Activated naive CD4-positive, alpha-beta T cell treated with anti-CD3 and anti-CD28 coated beads, Interleukin-2, amount 50 U/mL, for 16 hours (primary cell): ENCODE measurements at regions not wholly inside any gene's neighbourhood (a gene's known extent, or its start where the extent isn't known, plus 50 kb on each side); places are given as distances from the start of the nearest gene placed in this dataset.

Experiments
- DNase-seq: peaks from one replicate; pipeline ENCODE4 v3.0.0-alpha.2; 2020

DNA sequence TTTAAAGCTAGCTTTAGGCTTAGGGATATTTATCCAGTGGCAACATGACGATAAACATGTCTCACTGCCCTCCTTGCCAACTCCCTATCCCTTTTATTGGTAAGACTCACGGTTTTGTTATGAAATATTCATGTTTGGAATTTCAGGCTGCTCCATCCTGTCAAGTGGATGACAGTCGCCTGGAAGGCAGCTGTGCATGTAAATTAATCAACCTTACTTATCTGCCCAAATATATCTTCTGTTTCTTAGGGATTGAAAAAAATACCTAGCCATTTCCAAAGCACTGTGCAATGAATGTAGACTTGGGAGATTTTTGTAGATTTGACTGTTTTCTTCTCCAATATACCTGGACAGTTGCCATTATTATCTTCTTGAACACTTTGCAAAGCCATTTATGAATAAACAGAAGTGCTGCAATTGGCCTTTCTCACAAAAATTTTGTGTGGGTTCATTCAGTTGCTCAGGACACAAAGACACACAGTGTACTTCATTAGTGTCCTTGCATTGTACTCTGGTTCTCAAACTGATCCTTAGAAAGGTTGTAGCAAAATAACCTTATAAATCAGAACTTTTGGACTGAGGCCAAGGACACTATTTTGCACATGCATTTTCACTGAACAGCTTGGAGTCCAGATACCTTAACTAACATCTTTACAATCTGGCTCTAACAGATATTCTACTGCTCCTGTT lies 889.4 kb upstream of the SEMA6A start:
- no peak for DNase-seq

DNA sequence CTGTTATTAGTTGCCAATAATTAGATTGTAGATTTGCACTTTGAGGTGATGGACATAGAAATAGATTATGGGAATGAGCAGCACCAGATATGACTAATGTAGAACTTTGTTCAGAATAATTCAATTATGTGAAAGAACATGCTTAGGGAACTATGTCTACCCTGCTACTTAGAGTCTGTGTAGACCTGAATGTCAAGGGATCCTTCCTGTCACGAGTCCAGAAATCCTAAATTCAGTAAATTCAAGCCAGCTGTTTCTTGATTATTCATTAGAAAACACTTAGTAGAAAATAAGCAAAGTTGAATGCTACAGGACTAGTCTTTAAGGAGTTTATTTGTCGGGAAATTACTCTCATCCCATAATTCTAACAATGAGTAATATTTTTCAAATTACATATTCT lies 887.3 kb upstream of the SEMA6A start:
- no peak for DNase-seq

DNA sequence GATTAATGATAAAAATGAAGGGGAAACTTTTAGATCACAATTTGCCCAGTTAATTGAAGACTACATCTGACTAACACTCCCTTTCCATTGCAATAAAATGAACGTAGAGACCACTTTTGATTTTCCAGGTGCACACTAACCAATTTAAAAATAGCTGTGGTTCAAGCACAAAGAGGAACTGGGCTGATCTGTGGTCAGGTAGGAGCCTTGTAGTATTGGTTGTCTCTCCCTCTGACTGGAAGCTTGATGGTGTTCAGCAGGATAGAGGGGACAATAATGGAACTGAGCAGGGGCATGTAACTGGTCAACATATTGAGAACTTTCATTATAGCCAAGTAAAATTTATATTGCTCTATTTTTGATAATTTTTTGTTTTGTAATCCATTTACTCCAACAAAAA lies 886.8 kb upstream of the SEMA6A start:
- DNase-seq, result no peak

DNA sequence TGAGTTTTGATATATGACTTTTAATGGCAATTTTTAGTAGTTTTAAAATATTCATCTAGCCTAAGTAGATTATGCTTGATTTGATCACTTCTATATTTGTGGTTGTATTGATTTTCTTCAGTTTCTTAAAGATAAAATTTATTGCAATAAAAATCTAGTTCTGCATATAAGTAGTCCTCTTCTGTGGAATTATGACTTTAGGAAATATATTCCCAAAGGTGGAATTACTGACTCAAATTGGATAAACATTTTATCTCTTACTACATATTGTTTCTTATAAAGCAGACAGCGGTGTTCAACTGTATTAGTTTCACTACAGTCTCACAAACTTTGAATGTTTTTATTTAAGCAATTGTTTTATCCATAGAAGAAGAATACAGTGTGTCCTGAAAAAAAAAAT lies 883.0 kb upstream of the SEMA6A start:
- no peak for DNase-seq

DNA sequence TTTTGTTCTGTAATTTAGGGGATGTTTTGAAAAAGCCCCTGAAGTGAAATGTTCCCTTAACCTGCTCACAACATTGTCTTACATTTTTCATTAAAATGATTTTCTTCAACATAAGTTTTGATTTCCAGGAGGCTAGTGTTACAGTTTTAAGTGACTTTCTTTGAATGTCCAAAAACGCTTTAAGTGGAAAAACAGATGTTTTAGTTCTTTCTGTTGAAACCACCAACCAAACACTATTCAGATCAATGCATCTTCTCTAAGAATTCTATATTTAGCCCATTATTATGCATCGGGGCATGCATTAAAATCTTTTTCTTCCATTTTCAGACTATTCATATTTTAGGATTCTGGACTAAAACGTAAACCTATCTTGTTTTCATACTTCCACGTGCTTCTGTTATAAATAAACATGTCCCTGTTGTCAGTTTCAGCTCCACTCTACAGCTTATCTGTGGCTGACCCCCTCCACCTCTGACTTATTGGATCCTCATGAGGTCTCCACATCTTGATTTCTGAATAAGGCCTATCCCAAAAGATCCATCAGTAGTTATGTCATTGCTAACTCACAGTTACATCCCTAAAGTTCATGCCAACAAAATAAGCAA lies 882.3 kb upstream of the SEMA6A start:
- no peak for DNase-seq

DNA sequence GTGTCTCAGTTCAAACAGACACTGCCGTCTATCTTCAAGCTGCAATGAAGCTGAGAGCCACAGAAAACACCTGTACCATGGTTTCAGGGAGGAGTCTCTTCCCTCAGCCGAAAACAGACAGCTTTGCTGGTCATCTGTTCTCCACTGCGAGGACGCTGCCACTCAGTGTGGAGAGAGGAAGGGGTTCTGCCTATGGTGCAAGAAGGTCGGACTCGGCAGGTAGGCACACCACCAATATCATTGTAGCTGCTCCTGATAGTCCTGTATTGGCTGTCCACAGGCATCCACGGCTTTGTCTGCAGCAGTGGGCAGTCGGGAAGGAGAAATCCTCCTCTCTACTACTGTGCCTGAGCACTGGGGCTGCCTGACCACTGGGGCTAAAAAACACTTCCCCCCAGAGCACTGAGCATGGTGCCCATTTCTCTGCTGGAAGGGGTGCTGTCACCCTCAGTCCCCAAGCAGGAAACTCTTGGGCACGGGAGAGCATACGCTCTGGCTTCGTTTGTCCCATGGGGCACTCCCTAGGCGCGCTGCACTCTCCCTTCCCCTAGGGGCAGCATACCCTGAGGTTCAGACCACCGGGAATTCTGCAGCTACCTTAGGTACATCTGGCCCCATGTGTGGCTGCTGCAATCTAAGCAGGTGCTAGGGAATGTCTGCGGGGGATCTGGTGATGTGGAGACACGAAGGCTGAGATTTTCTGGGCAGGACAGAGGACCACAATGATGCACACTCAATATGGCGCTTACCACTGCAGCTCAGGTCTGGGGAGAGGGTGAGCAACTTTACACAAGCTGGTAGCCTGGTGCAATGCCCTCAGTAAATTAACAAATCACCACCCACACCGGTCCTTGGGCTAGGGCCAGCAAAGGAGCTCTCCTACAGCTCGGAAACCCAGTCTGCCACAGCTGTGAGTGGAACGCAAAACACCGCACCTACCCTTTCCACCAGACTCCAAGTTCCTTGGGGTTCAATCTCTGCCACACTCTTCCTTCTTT lies 880.9 kb upstream of the SEMA6A start:
- DNase-seq, result no peak

DNA sequence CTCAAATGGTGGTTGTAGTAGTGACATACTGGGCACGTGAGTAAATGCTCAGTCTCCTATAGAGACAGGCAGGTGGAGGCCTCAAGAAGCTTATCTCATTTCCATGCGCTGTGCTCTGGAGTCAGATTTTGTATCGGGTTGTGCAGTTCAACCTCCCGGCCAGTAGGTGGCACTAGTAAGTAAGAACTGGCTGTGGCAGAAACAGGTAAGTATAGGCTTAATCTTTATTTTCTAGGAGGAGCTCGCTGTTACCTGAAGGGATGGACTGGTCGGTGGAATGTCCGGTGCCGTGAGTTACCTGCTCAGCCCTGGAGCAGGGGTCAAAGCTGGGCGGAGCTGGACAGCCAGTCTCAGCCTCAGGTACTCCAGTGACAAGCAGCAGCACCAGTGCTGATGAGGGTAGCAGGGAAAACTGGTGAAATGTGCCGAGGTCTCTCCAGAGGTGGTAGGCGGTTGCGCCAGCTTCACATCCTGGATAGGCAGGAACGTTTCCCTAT lies 880.1 kb upstream of the SEMA6A start:
- peak; percentile 33 for DNase-seq

DNA sequence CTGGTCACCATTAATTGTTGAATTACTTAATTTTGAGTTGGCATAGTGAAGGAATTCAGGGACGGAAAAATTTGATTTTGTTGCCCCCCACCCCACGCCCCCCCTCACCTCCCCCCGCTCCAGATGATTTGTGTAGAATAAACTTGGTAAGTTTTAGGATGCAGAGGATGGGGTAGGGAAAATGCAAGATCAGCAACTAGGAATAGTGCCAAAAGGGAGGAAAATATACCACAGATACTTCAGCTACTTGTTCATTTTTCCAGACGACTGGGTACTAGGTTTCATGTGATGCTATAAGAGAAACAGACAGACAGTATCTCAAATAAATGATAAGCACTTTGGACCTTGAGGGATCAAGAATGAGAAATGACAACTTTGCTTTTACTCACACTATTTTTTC lies 862.2 kb upstream of the SEMA6A start:
- DNase-seq, result no peak

DNA sequence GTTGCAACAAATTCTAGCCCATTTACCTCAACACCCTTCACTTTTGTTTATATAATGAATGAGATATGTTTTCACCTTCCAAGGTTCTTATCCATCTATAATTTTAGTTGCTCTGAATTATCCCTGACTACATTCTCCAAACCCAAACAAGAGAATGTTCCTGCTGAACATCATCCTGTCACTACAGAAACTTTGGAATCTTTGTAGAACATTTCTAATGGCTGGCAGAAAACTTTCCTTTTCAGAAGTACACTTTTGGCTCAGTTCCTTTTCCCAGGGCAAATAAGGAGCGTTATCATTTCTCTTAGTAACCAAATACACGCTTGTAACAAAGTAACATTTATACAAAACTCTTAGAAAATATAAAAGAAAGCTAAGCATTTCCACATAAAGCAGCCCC lies 860.6 kb upstream of the SEMA6A start:
- no peak for DNase-seq

DNA sequence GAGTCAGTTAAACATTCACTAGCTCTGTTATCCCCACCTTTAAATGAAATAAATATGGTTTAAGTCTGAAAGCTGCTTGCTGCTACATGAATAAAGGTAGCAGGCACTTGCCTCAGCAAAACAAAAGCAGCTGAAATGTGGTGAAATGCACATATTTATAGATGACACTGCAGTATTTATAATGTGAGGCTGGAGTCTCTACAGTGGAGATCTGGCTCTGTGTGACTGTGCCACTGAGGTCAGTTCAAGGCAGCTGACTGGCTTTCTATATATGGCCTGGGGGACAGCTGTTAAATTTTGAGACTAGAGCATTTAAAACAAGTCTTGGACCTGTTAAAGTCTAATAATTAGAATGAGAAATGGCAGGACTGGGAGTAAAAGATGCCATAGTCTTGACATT lies 859.6 kb upstream of the SEMA6A start:
- DNase-seq, result no peak

DNA sequence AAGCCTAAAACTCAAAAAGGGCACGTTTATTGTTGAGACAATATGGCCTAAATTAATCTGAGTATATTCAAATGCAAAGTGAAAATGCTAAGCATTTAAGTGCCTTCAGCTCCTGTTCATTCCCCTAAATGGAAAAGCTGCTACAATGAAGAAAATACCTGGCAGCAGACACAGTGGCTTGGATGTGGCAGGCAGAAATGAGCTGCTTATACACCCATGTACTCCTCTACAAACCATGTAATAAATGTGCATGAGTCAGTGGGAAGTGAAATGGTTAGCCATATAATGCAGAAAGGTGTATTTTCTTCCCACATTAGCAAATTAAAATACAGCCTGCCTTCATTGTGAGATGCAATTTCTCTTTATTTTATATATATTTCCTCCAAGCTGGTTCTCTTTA lies 859.2 kb upstream of the SEMA6A start:
- no peak for DNase-seq

DNA sequence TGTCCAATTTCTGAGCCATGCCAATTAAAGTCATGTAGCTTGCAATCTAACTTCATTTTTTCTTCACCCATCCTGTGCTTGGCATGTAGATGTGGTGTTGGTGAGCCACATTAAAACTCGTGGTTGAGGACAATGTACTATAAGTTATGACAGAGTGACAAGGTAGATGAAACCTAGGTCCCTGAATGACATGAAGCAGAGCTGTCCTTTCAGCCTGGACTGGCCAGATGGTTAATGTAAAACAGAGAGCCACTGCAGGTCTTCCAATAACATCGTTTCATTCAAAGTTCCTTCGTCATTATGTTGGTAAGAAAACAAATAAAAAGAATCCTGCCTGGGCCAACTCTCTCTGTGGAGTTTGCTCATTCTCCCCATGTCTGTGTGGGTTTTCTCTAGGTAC lies 856.5 kb upstream of the SEMA6A start:
- no peak for DNase-seq

DNA sequence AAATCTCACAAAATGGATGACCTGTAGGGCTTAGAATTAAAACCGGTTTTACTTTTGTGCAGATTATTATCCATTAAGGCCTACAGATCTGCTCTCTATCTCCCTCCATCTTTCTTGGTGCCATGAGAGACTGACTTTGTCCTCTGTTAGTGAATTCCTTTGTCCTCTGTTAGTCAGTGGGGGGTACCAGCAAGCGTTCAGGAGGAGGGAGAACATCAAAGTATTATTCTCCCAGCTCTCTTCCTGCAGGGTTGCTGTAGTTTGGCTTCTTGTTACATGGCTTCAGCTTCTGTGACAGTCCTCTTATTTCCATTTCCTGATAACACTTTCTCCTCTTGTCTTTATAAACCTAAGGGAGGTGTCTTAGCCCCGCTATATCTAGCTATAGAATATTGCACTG lies 850.5 kb upstream of the SEMA6A start:
- no peak for DNase-seq

DNA sequence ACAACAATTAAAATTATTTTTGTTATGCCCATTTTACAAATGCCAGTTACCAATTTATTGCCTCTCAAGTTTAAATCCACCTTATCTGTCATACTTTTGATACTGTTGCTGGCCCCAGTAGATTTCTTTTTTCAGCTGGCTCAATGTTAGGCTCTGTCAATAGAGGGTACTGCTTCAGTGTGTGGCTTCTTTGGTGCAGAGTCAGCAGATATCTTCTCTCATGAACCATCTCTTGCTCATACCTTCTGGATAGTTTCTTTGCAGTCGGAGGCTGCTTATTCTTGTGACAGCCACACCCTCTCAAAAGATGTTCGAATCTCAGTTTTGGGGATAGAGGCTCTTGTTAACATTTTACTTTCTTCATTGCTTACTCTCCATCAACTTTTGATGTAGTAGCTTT lies 849.9 kb upstream of the SEMA6A start:
- DNase-seq, result no peak

DNA sequence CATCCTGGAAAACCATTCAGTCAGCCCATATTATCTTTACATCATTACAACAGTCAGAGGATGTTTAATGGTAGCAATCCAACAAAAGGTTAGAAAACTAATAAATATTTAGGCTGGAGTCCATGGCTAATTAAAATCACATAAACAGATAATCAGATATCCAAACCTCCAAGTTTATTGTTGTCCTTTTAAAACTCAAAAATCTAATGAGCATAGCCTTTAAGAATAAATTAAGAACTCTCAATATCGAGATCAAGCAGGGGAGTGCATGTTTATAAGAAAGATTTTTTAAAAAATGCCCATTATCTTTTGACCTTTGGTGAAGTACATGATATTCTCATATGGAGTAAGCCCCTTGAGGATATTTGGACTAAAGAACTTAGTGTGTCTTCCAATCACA lies 842.9 kb upstream of the SEMA6A start:
- no peak for DNase-seq

DNA sequence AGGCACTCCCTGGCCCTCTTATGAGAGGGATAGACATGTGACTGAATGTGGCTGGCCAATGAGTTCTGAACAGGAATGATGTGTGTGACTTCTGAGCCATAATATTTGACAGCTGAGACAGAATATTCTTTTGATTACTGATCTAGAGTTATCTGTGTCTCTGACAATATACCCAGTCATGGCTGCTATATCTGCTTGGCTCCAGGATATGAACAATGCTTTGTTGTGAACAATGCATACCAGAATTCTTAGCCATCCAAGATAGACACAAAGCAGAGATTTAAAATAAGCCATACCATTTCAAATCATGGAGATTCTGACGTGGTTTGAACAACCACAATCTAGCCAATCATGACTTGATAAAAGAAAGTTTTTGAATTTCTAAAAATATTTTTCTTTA lies 840.3 kb upstream of the SEMA6A start:
- DNase-seq, result no peak

DNA sequence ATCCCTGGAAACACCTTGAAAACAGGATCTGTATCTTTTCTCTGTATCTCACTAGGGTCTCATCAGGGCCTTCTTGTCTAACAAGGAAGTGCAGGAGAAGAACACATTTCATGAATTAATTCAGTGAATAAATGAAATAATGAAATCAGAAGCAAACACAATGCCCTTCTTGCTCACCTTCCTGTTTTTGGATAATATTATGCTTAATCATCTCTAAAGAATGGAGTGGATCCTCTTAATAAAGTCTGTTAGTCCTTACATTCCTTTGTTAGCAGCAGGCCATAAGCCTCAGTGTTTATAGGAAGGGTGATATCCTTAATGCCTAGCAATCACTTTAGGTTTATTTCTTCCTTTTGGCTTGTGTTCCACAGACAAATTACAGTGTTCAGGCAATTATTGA lies 837.1 kb upstream of the SEMA6A start:
- DNase-seq, result no peak

DNA sequence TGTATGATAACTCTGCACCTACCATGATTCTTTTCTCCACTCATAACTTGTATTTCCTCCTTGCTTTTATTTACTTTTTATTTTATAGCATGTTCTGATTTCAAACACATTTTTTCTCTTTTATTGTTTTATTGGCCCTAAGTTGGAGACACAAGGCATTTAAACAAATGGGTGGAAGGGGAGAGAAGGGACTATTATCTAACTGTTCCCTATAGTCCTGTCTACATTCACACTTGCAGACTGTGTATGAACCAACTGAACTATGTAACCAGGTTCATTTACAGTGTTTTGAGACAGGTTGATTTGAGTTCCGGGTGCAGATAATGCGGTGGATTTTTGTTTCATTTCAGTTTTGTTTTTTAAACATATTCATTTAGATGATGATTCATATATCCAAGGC lies 830.6 kb upstream of the SEMA6A start:
- no peak for DNase-seq

DNA sequence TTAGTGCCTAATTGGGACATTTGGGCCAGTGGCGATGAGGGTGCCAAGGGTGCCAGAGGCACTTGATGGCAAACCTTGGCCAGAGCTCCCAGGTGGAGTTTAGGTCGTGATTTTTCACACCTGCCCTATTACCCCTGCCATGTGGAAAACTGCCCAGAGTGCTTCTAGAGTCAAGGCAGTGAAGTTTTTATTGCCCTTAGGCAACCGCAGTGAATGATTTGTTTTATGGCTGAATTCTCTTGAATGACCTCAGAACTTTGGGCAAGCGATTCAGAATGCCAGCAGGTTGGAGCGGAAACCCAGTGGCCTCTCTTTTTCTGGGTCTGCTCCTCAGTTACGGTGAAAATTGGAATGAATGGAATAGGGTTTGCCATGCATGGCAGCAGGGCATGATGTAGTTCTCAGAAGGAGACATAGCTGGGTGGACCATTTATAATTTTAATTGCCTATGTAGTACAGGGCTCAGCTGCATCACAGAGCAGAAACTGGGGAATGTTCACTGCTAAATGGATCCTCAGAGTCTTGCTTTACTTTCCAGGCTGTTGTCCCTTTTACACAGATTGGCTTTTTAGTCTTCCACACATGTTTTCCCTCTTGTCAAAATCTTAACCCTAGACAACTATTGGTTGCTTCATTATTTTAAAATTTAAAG lies 820.0 kb upstream of the SEMA6A start:
- no peak for DNase-seq

DNA sequence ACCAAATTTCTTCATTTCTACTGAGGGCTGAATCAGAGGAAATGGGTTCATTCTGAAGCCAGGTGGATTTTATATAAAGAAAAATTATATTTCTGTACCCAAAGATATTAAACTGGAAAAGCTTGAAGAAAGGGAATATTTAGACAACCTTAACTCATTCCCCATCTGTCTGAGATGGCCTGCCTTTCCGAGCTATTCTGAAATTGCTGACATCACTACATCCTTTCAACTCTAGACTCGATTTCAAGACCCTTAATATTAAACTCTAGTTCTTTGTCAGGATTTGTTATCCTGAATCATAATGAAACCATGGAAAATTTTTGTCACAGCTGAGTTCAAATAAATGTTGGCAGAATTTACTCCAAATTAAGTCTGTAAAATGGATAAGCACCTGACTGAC lies 818.5 kb upstream of the SEMA6A start:
- DNase-seq, result no peak

DNA sequence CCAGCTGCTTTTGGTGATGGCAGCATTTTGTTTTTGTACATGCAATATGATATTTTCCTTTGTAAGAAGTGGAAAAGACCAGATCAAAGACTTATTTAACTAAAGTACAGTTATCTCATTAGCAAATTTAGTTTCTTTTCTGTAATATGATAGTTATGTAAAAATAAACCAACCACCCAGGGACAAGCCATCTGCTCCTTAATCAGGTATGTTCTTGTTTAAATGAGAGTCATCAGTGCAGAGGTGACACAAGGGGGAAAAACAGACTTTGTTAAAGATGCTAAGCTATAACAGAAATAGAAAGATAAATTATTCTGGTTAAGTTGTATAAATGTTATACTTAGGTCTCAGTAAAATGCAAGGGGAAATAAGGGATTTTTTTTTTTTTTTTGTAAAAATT lies 805.7 kb upstream of the SEMA6A start:
- DNase-seq, result no peak

DNA sequence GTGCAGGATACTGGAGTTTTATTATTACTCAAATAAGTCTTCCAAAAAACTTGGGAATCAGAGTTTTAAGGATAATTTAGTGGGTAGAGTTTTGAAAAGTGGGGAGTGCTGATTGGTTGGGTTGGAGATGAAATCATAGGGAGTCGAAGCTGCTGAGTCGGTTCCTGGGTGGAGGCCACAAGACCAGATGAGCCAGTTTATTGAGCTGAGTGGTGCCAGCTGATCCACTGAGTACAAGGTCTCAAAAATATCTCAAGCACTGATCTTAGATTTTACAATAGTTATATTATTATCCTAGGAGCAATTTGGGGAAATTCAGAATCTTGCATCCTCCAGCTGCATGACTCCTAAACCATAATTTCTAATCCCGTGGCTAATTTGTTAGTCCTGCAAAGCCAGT lies 804.9 kb upstream of the SEMA6A start:
- DNase-seq, result no peak

DNA sequence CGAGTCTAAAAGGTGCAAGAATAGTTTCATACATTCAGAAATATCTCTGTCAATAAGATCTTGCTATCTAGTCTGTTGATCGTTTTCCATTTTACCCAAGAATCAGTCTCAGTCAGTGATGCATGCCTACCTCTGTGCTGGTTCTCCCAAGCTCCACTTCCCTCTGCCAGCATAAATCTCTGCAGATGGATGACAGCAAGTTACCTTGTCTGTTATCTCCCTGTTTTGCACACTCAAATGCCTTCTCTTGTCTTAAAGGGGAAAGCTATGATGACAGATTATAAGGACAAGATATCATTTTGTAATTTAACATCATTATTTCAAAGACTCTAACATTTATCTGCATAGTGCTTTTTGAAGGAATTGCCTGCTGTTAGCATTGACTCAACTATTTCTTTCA lies 802.1 kb upstream of the SEMA6A start:
- DNase-seq, result no peak
